ENCODE measurements at regions not wholly inside any gene's neighbourhood (a gene's known extent, or its start where the extent isn't known, plus 50 kb on each side); places are given as distances from the start of the nearest gene placed in this dataset.

DNA sequence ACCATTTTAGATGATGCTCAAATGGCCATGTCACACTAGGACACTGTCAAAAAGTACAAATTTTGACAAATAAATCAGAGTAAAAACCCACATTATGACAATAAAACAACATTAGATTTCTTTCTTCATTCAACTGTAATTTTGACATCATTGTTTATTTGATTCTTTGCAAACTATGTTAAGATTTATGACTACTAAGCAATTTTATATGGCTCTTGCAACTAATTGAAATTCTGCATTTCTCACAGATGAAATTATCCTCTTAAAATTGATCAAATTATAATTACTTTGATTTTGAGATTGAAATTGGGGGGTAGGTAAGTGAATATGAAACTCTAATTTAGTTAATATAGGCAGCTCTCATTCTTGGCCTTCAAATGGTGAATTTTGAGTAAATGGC, 59.8 kb downstream of the ATOH1 start:
- Histone ChIP-seq H3K27me3 (no peaks in the 10 kb centered on the region), H3K4me1 (no peaks in the 10 kb centered on the region), H3K4me3 (no peak overlapping the region), H3K9me3 (no peaks in the 10 kb centered on the region), H3K27ac (no peak overlapping the region), H3K36me3 (no peaks in the 10 kb centered on the region)
- DNase-seq (no peak), ATAC-seq (no peak)
- intact Hi-C loops (cut with DNase I): no loop called here
- TF ChIP-seq, protein P1, sequence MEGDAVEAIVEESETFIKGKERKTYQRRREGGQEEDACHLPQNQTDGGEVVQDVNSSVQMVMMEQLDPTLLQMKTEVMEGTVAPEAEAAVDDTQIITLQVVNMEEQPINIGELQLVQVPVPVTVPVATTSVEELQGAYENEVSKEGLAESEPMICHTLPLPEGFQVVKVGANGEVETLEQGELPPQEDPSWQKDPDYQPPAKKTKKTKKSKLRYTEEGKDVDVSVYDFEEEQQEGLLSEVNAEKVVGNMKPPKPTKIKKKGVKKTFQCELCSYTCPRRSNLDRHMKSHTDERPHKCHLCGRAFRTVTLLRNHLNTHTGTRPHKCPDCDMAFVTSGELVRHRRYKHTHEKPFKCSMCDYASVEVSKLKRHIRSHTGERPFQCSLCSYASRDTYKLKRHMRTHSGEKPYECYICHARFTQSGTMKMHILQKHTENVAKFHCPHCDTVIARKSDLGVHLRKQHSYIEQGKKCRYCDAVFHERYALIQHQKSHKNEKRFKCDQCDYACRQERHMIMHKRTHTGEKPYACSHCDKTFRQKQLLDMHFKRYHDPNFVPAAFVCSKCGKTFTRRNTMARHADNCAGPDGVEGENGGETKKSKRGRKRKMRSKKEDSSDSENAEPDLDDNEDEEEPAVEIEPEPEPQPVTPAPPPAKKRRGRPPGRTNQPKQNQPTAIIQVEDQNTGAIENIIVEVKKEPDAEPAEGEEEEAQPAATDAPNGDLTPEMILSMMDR (IDR thresholded peaks at IDR 0.05): no peak

DNA sequence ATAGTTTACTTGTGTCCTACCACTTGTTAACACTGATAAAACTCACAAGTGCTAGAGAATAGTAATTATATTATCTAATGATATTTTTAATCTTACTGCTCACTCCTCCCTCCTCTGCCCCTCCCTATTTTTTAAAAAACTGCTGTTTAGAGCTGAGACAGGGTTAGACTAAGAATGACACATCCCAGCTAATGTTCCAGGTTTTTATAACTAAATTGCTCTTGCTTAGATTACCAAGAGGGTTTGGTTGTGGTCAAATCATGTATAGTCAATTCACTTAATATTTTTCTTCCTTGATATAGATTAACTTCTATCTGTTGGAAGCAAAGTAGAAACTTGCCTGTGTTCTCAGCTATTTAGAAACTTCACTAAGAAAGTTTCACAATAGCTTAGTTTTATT, 60.2 kb downstream of the ATOH1 start:
- intact Hi-C loops (cut with DNase I): no loop called here

DNA sequence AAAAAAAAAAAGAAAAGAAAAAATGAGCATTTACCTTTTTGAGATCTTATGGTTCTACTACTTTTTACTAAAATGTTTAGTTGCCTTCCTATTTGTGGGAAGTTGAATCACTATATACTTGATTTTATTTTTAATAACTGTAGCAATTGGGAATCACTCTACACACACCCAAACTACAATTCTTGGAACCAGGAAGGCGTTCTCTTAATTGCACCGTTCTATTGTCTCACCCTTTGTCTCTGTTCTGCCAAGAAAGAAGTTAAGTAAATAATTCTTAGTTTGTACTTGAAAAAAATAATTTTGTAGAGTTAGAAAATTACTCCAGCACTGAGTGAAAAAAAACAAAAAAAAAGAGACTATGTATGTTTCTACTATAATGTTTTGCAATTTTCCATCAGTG, 62.7 kb downstream of the ATOH1 start:
- DNase-seq (no peak), ATAC-seq (no peak)
- Histone ChIP-seq H3K4me1 (no peaks in the 10 kb centered on the region), H3K27ac (no peak overlapping the region), H3K27me3 (no peaks in the 10 kb centered on the region), H3K4me3 (no peak overlapping the region), H3K9me3 (no peaks in the 10 kb centered on the region), H3K36me3 (no peaks in the 10 kb centered on the region)
- intact Hi-C loops (cut with DNase I): loop anchor here in 1 of 10 donors (10.0 kb wide), 1 partner anchor 234 kb away; no protein-coding TSS in a partner anchor
- TF ChIP-seq, protein P1 (IDR thresholded peaks at IDR 0.05): no peak
- 58 to 86% methylated on average over 2 of the region's 2 CpGs for WGBS, 2 donors

More for the DNA sequence above, 60.2 kb downstream of the ATOH1 start:
- TF ChIP-seq, protein P1 (IDR thresholded peaks at IDR 0.05): no peak
- Histone ChIP-seq H3K36me3 (no peaks in the 10 kb centered on the region), H3K9me3 (no peaks in the 10 kb centered on the region), H3K27ac (no peak overlapping the region), H3K4me3 (no peak overlapping the region), H3K27me3 (no peaks in the 10 kb centered on the region), H3K4me1 (no peaks in the 10 kb centered on the region)
- DNase-seq (no peak), ATAC-seq (no peak)

DNA sequence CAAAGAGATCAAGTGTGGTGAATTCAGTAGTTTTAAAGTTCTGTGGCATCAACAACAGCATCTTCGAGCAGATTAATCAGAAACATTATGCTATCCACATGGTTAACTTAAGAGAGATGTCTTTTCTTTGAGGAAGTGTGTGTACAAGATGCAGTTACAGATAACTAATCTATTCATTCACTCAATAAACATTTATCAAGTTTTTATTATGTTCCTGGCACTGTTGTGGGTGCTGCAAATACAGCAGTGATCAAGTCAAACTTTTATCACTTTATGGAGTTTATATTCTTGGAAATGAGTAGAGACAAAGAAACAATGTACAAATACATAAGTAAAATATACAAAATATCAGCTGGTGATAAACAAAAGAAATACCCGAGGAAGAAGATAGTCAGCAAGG, 66.4 kb downstream of the ATOH1 start:
- Histone ChIP-seq H3K36me3 (no peaks in the 10 kb centered on the region), H3K4me3 (no peak overlapping the region), H3K27me3 (no peaks in the 10 kb centered on the region), H3K4me1 (no peaks in the 10 kb centered on the region), H3K27ac (no peak overlapping the region), H3K9me3 (no peaks in the 10 kb centered on the region)
- TF ChIP-seq, protein P1 (IDR thresholded peaks at IDR 0.05): no peak
- no peak for DNase-seq
- intact Hi-C loops (cut with DNase I): loop anchor here in 1 of 10 donors (10.0 kb wide), 1 partner anchor 230 kb away; no protein-coding TSS in a partner anchor
- no peak for ATAC-seq
- WGBS, 2 donors: 53 to 57% methylated on average over 2 of the region's 2 CpGs
